ENCODE measurements at regions not wholly inside any gene's neighbourhood (a gene's known extent, or its start where the extent isn't known, plus 50 kb on each side); places are given as distances from the start of the nearest gene placed in this dataset.

DNA sequence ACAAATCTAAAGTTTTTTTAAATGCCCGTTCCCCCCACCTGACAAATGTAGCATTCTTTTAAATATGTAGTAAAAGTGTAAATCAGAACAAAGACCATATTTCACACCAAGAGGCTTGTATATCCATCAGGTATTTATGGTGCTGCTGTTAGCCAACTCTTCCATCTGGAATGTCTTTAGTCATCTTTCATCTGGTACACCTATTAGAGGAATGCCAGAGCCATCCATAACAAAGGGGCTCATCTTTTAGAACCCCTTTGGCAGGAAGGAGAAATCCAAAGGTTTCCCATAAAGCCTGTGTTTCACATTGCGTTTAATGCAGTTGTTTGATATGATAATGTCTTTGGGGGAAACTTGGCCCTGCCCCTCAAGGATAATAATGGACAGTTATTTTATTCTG, 79.3 kb upstream of the C1orf87 start:
- Histone ChIP-seq H3K27ac (no peak overlapping the region), H3K27me3 (no peaks in the 10 kb centered on the region), H3K9ac (ENCODE audit: low read depth in 2 of 2, low read length in 2 of 2) (no peak overlapping the region), H3K4me1 (no peaks in the 10 kb centered on the region), H3K36me3 (no peaks in the 10 kb centered on the region), H3K9me3 (no peaks in the 10 kb centered on the region), H3K4me3 (no peak overlapping the region)
- TF ChIP-seq, protein P1, sequence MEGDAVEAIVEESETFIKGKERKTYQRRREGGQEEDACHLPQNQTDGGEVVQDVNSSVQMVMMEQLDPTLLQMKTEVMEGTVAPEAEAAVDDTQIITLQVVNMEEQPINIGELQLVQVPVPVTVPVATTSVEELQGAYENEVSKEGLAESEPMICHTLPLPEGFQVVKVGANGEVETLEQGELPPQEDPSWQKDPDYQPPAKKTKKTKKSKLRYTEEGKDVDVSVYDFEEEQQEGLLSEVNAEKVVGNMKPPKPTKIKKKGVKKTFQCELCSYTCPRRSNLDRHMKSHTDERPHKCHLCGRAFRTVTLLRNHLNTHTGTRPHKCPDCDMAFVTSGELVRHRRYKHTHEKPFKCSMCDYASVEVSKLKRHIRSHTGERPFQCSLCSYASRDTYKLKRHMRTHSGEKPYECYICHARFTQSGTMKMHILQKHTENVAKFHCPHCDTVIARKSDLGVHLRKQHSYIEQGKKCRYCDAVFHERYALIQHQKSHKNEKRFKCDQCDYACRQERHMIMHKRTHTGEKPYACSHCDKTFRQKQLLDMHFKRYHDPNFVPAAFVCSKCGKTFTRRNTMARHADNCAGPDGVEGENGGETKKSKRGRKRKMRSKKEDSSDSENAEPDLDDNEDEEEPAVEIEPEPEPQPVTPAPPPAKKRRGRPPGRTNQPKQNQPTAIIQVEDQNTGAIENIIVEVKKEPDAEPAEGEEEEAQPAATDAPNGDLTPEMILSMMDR (IDR thresholded peaks at IDR 0.05), result no peak
- DNase-seq, result no peak
- intact Hi-C loops (cut with DNase I), result loop anchor here (10.0 kb wide), 1 partner anchor 178 kb away; no protein-coding TSS in a partner anchor

DNA sequence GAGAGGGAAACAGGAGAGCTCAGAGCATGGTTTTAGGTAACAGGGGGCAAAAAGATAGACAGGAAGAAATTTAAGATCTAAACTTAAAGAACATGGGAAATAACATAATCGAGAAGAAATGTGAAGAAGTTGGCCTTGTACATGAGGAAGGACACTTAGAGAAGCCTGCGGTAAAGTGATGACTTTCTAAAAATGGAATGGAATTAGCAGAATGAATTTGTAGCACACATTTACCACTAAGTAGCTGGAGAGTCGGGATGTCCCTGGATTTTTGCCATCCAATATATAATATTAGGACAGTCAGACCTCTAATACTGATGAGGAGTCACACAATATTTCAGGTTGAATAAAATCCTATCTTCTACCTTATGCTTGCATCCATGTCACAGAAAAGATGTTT, 77.7 kb upstream of the C1orf87 start:
- H3K4me3 ChIP-seq, result no peak overlapping the region
- no peaks in the 10 kb centered on the region for H3K27me3 ChIP-seq
- no peaks in the 10 kb centered on the region for H3K36me3 ChIP-seq
- no peak for DNase-seq
- no peak overlapping the region for H3K9ac ChIP-seq (ENCODE audit: low read depth in 2 of 2, low read length in 2 of 2)
- intact Hi-C loops (cut with DNase I), result loop anchor here (10.0 kb wide), 1 partner anchor 177 kb away; no protein-coding TSS in a partner anchor
- no peaks in the 10 kb centered on the region for H3K9me3 ChIP-seq
- no peaks in the 10 kb centered on the region for H3K4me1 ChIP-seq
- no peak overlapping the region for H3K27ac ChIP-seq
- TF ChIP-seq, protein P1 (IDR thresholded peaks at IDR 0.05), result no peak

DNA sequence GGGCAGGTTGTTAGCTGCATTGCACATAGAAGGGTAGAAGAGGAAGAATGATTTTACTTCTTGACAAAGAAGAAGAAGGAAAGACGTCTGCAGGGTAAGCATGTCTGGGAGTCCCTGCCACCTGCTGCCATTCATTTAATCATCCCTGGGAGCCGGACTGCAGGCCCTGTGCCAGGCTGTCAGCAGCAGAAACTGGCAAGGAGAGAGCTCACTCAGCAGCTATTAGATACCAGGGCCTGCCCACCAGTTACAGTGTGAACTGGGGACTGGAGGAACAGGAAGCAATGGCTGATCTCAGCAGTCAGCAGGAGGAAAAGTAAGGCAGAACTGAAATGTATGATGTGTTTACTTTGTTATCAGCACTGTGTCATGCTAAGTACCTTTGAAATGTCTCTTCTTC, 75.7 kb upstream of the C1orf87 start:
- no peaks in the 10 kb centered on the region for H3K27me3 ChIP-seq
- TF ChIP-seq, protein P1 (IDR thresholded peaks at IDR 0.05), result no peak
- no peak overlapping the region for H3K27ac ChIP-seq
- no peaks in the 10 kb centered on the region for H3K4me1 ChIP-seq
- no peaks in the 10 kb centered on the region for H3K9me3 ChIP-seq
- peak; percentile 72 for DNase-seq
- intact Hi-C loops (cut with DNase I), result no loop called here
- H3K36me3 ChIP-seq, result no peaks in the 10 kb centered on the region
- H3K9ac ChIP-seq (ENCODE audit: low read depth in 2 of 2, low read length in 2 of 2), result no peak overlapping the region
- H3K4me3 ChIP-seq, result no peak overlapping the region

DNA sequence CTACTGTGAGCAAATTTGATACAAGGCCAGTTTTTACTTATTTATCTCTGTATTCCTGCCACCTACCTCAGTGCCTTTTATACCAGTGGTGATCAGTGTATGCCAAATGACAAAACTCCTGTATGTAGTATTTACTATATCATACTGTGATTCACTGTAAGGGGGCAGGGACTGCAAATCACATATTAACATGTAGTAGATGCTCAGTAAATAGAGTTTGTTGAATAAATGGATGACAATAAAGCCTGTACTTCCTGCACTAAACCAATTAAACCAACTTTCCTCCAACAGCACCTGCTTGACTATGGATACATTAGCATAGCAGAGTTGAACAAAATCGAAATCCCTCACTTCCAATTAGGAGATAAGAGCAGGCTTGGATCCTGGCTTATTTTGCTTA, 73.3 kb upstream of the C1orf87 start:
- H3K9me3 ChIP-seq, result no peaks in the 10 kb centered on the region
- H3K4me3 ChIP-seq, result no peak overlapping the region
- no peak overlapping the region for H3K9ac ChIP-seq (ENCODE audit: low read depth in 2 of 2, low read length in 2 of 2)
- no peaks in the 10 kb centered on the region for H3K4me1 ChIP-seq
- intact Hi-C loops (cut with DNase I), result no loop called here
- no peak overlapping the region for H3K27ac ChIP-seq
- TF ChIP-seq, protein P1 (IDR thresholded peaks at IDR 0.05), result no peak
- DNase-seq, result no peak
- H3K27me3 ChIP-seq, result no peaks in the 10 kb centered on the region
- H3K36me3 ChIP-seq, result no peaks in the 10 kb centered on the region

DNA sequence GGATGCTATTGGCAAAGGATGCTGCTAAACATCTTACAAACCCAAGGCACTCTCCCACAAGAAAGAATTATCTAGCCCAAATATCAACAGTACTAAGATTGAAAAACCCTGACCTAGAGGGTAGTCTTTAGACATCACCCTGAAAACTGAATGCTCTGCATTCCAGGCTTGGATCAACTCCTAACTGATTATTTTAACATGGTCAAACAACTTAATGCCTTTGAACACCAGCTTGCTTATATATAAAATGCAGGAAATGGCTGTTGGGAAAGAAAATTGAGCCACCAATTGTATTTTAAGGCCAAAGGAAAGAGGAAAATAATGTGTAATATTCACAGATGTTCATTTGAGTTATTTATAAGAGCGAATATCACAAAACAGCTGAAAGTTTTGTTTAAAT, 72.2 kb upstream of the C1orf87 start:
- no peak overlapping the region for H3K9ac ChIP-seq (ENCODE audit: low read depth in 2 of 2, low read length in 2 of 2)
- no peak overlapping the region for H3K27ac ChIP-seq
- DNase-seq, result no peak
- no peak overlapping the region for H3K4me3 ChIP-seq
- intact Hi-C loops (cut with DNase I), result no loop called here
- TF ChIP-seq, protein P1 (IDR thresholded peaks at IDR 0.05), result no peak
- no peaks in the 10 kb centered on the region for H3K9me3 ChIP-seq
- no peaks in the 10 kb centered on the region for H3K36me3 ChIP-seq
- H3K4me1 ChIP-seq, result no peaks in the 10 kb centered on the region
- no peaks in the 10 kb centered on the region for H3K27me3 ChIP-seq

DNA sequence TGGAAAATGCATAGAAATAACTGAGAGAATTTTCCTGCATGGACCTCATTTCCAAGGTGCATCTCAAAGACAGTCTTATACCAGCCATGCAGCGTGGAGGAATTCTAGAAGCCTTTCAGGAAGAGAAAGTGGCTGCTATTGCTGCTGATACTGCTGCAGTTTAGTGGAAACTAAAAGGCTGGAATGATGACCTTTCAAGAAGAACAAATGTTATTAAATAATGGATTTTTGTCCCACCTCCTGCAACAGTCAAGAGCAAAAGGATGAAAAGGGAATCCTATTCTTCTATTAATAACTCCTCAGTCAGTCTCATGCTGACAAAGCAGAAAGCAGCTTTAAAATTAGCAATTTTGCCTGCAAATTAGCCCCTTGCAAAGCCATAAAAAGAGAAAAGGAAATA, 68.2 kb upstream of the C1orf87 start:
- TF ChIP-seq, protein P1 (IDR thresholded peaks at IDR 0.05), result no peak
- no peaks in the 10 kb centered on the region for H3K9me3 ChIP-seq
- no peak overlapping the region for H3K27ac ChIP-seq
- DNase-seq, result no peak
- no peaks in the 10 kb centered on the region for H3K27me3 ChIP-seq
- no peaks in the 10 kb centered on the region for H3K4me1 ChIP-seq
- H3K4me3 ChIP-seq, result no peak overlapping the region
- intact Hi-C loops (cut with DNase I), result no loop called here
- no peak overlapping the region for H3K9ac ChIP-seq (ENCODE audit: low read depth in 2 of 2, low read length in 2 of 2)
- H3K36me3 ChIP-seq, result no peaks in the 10 kb centered on the region
